HL-60 (cell line): ENCODE measurements at regions not wholly inside any gene's neighbourhood (a gene's known extent, or its start where the extent isn't known, plus 50 kb on each side); places are given as distances from the start of the nearest gene placed in this dataset.

Source experiments
- GABPA ChIP-seq: IDR thresholded peaks from 2 replicates; pipeline ENCODE4 v1.6.1; 2012; ENCODE audit warnings: low read depth
- POLR2AphosphoS5 ChIP-seq: IDR thresholded peaks from 2 replicates; pipeline ENCODE4 v1.6.1; 2012; ENCODE audit warnings: low read depth
- TF ChIP-seq, protein P1 (sequence below): IDR thresholded peaks from one replicate; pipeline ENCODE4 v1.5.1; 2011; ENCODE audit warnings: low read length, control low read depth, inconsistent platforms; ENCODE audit not compliant: insufficient read depth

DNA sequence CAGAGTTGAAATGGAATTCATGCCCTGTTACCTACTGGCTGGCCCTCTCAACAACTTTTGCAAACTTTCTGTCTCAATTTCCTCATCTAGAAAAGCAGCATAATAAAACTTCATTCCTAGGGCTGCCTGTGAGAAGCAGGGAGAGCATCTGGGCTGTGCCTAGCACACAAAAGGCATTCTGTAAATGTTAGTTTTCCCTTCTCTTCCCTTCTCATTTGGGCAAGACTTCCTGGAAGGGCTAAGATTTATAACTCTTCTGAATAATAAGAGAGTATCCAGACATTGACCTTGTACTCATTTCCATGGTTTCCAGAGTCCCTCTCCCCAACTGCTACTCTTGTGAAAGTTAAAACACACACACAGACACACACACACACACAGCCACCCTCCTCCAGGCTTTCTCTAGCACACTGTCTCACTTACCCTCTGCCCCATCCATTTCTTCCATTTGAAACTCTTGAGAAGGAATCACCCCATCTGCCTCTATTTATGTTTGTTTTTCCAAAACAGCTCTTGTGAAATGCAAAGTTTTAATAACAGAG is 302.1 kb downstream of the SMAD2 start:
- TF ChIP-seq, protein P1, sequence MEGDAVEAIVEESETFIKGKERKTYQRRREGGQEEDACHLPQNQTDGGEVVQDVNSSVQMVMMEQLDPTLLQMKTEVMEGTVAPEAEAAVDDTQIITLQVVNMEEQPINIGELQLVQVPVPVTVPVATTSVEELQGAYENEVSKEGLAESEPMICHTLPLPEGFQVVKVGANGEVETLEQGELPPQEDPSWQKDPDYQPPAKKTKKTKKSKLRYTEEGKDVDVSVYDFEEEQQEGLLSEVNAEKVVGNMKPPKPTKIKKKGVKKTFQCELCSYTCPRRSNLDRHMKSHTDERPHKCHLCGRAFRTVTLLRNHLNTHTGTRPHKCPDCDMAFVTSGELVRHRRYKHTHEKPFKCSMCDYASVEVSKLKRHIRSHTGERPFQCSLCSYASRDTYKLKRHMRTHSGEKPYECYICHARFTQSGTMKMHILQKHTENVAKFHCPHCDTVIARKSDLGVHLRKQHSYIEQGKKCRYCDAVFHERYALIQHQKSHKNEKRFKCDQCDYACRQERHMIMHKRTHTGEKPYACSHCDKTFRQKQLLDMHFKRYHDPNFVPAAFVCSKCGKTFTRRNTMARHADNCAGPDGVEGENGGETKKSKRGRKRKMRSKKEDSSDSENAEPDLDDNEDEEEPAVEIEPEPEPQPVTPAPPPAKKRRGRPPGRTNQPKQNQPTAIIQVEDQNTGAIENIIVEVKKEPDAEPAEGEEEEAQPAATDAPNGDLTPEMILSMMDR = no peak
- TF ChIP-seq GABPA = no peak
- no peak for TF ChIP-seq POLR2AphosphoS5
